ENCODE measurements at regions not wholly inside any gene's neighbourhood (a gene's known extent, or its start where the extent isn't known, plus 50 kb on each side); places are given as distances from the start of the nearest gene placed in this dataset.

GRCh38 chr14:45976001-45976400 lies 675.6 kb downstream of the RPL10L start:
- Histone ChIP-seq H2AK5ac (ENCODE audit: low read depth, low read length) (no peak overlapping the region), H2BK5ac (ENCODE audit: low read depth, low read length) (no peak overlapping the region), H2AFZ (ENCODE audit: low read length) (no peak overlapping the region), H3K4ac (replicated peaks; ENCODE audit: insufficient read length, low read depth, low read length) (no peak overlapping the region), H3K23me2 (ENCODE audit: low read depth, low read length) (no peaks in the 10 kb centered on the region), H2BK20ac (ENCODE audit: low read length) (no peak overlapping the region), H2BK15ac (ENCODE audit: low read length) (no peak overlapping the region), H3K79me2 (ENCODE audit: control insufficient read depth in 1 of 2, insufficient read depth in 2 of 2, low read length in 2 of 2) (no peaks in the 10 kb centered on the region), H3K56ac (replicated peaks; ENCODE audit: insufficient read length, low read depth, low read length) (no peak overlapping the region), H3K14ac (ENCODE audit: insufficient read length) (no peak overlapping the region), H3K4me3 (ENCODE audit: extremely low read depth in 1 of 4, insufficient read depth in 2 of 4, low read depth in 3 of 4, low read length in 4 of 4) (no peak overlapping the region), H3K4me2 (ENCODE audit: insufficient read depth in 1 of 2, low read depth in 2 of 2, low read length in 2 of 2) (no peak overlapping the region), H3K18ac (ENCODE audit: extremely low read depth, low read length) (no peak overlapping the region), H3K9me3 (ENCODE audit: insufficient read depth in 2 of 2, low read depth in 1 of 2, low read length in 1 of 2) (no peaks in the 10 kb centered on the region), H4K91ac (replicated peaks; ENCODE audit: insufficient read length, low read length) (no peak overlapping the region), H2BK12ac (ENCODE audit: low read depth, low read length) (no peak overlapping the region), H2BK120ac (replicated peaks; ENCODE audit: low read depth, low read length) (no peak overlapping the region), H3K4me1 (replicated peaks in 1 of 4; ENCODE audit: control insufficient read depth in 3 of 4, insufficient read depth in 4 of 4, low read length in 3 of 4) (no peaks in the 10 kb centered on the region), H4K5ac (ENCODE audit: insufficient read length, low read depth, low read length) (no peak overlapping the region), H4K8ac (ENCODE audit: extremely low read depth, insufficient read depth, low read length) (no peak overlapping the region), H3K9ac (replicated peaks in 1 of 4; ENCODE audit: extremely low read depth in 1 of 4, low read depth in 3 of 4, low read length in 3 of 4) (no peak overlapping the region), H3K23ac (ENCODE audit: insufficient read length) (no peak overlapping the region), H3K36me3 (ENCODE audit: control insufficient read depth in 2 of 4, insufficient read depth in 4 of 4, low read length in 3 of 4) (no peaks in the 10 kb centered on the region), H3K79me1 (ENCODE audit: low read depth, low read length) (no peaks in the 10 kb centered on the region; the same call in 1 of the 2 replicates), H3K27ac (ENCODE audit: low read depth, low read length) (no peak overlapping the region), H4K20me1 (replicated peaks in 1 of 2; ENCODE audit: control insufficient read depth in 1 of 2, insufficient read depth in 2 of 2, low read length in 2 of 2) (no peaks in the 10 kb centered on the region), H3K27me3 (replicated peaks in 1 of 4; ENCODE audit: control insufficient read depth in 3 of 4, extremely low read depth in 1 of 4, insufficient read depth in 3 of 4, low read length in 3 of 4) (no peaks in the 10 kb centered on the region)
- WGBS, 2 experiments (ENCODE audit: extremely low coverage in 1 of 2, insufficient coverage in 1 of 2, insufficient read length in 1 of 2, insufficient replicate concordance in 2 of 2, low coverage in 1 of 2, low lambda C conversion rate in 2 of 2, missing lambda C conversion rate in 1 of 2), result 97% methylated on average over 2 of the region's 2 CpGs; no CpG with 5 or more reads in 1 of the 2 experiments
- DNase-seq (ENCODE audit: low read depth in 1 of 2, low spot score in 2 of 2) (no peak), FAIRE-seq (no peak)
- CTCF ChIA-PET (ENCODE audit: partially characterized antibody), result interaction anchor here (0.6 to 0.8 kb wide), 2 partner anchors 11 to 113 kb away, joined by 3 read pairs; no protein-coding TSS in a partner anchor
- POLR2A ChIA-PET (ENCODE audit: partially characterized antibody), result no interaction called here
- TF ChIP-seq BACH1 (IDR thresholded peaks at IDR 0.05; ENCODE audit: low read length), result no peak
- no peak for TF ChIP-seq GABPA (IDR thresholded peaks at IDR 0.05; ENCODE audit: borderline replicate concordance, insufficient read depth, low read length)
- no peak for TF ChIP-seq SIN3A (conservative IDR thresholded peaks at IDR 0.05 in 1 of 2, IDR thresholded peaks at IDR 0.05 in 1 of 2; ENCODE audit: low read depth in 1 of 2, low read length in 2 of 2)
- no peak for TF ChIP-seq SP1 (IDR thresholded peaks at IDR 0.05; ENCODE audit: low read depth, low read length)
- TF ChIP-seq CEBPB (IDR thresholded peaks at IDR 0.05; ENCODE audit: low read depth, low read length), result no peak

Data from H1 (cell line).